K562 (cell line): ENCODE measurements at regions not wholly inside any gene's neighbourhood (a gene's known extent, or its start where the extent isn't known, plus 50 kb on each side); places are given as distances from the start of the nearest gene placed in this dataset.

Experiments used
- ATAC-seq: fragments of 200-7000 bp; cut with Tn5 transposase; 3 replicates; pipeline ENCODE4 v1.9.1; 2020; ENCODE audit warnings: moderate library complexity
- BruUV-seq: library from RNA; stranded (reverse); fragments of 400-500 nt; replicated peaks from 2 replicates; lab custom pipeline; 2021; lab: Mats Ljungman, UMichigan
- CTCF ChIA-PET: fragments of 300-600 bp; formaldehyde crosslinking; extraction: SDS; loops from one replicate; lab custom pipeline; 2021; ENCODE audit warnings: low intra/inter-chr PET ratio; lab: Yijun Ruan, JAX
- POLR2A ChIA-PET: fragments of 300-600, 350-650 bp; sonication (Branson Sonifier 250); formaldehyde crosslinking; extraction: SDS; loops from one replicate; lab custom pipeline; 2021; ENCODE audit warnings: antibody characterized with exemption, inconsistent platforms; lab: Yijun Ruan, JAX
- DNase-seq, 4 experiments: peaks; one replicate each; pipeline versions ENCODE4 v3.0.0 to v3.0.0-alpha.2; 2011 to 2018; ENCODE audit warnings: low spot score in 3 of 4, mixed read lengths in 3 of 4; ENCODE audit errors: extremely low read depth in 1 of 4
- FAIRE-seq: peaks from 2 replicates; lab custom pipeline; 2011; peaks lifted over from hg19 to GRCh38; lab: Jason Lieb, UNC
- H2AFZ ChIP-seq: 2 replicates; pipeline ENCODE4 v1.6.0; 2011; ENCODE audit warnings: low read depth, low read length, control low read depth, inconsistent platforms
- H3K27ac ChIP-seq: fragments of 200-600 bp; 3 replicates; pipeline ENCODE4 v1.8.0; 2011; ENCODE audit warnings: low read depth, mild to moderate bottlenecking, control low read depth, inconsistent platforms, low read length, moderate library complexity, mixed read lengths; ENCODE audit errors: extremely low read depth
- H3K27me3 ChIP-seq, 2 experiments: fragments of 300-600 bp in 1 of 2; 2 replicates in 1 of 2; 3 replicates in 1 of 2; pipeline versions ENCODE4 v1.6.0 to v1.8.0; 2011; ENCODE audit warnings: inconsistent platforms in 2 of 2, low read length in 2 of 2, mild to moderate bottlenecking in 1 of 2, mixed read lengths in 1 of 2, moderate library complexity in 1 of 2; ENCODE audit not compliant: control insufficient read depth in 2 of 2, insufficient read depth in 2 of 2
- H3K36me3 ChIP-seq: fragments of 300-600 bp; 3 replicates; pipeline ENCODE4 v1.8.0; 2011; ENCODE audit warnings: mild to moderate bottlenecking, low read length, inconsistent platforms; ENCODE audit not compliant: control insufficient read depth, insufficient read depth
- H3K4me1 ChIP-seq, 2 experiments: fragments of 200-600 bp in 1 of 2; replicated peaks in 1 of 2; 2 replicates in 1 of 2; 3 replicates in 1 of 2; pipeline versions ENCODE4 v1.5.1 to v1.8.0; 2011; ENCODE audit warnings: inconsistent platforms in 2 of 2, low read length in 2 of 2, mild to moderate bottlenecking in 1 of 2, mixed read lengths in 1 of 2, moderate library complexity in 1 of 2; ENCODE audit not compliant: control insufficient read depth in 2 of 2, insufficient read depth in 2 of 2
- H3K4me2 ChIP-seq: 2 replicates; pipeline ENCODE4 v1.6.1; 2011; ENCODE audit warnings: low read length, control low read depth, inconsistent platforms, mixed read lengths; ENCODE audit not compliant: insufficient read depth
- H3K4me3 ChIP-seq: fragments of 200-600 bp; sonication (generic), shearing (Covaris generic); 2 replicates; pipeline ENCODE4 v1.5.1; 2016; ENCODE audit warnings: control low read depth, inconsistent platforms
- H3K79me2 ChIP-seq: fragments of 200-600 bp; 3 replicates; pipeline ENCODE4 v1.8.0; 2011; ENCODE audit warnings: low read length, inconsistent platforms; ENCODE audit not compliant: control insufficient read depth, insufficient read depth
- H3K9ac ChIP-seq, 2 experiments: 2 replicates each; pipeline versions ENCODE4 v1.6.0 to v1.6.1; 2011; ENCODE audit warnings: low read depth in 2 of 2, low read length in 2 of 2, control low read depth in 1 of 2, inconsistent platforms in 1 of 2, mild to moderate bottlenecking in 1 of 2, mixed read lengths in 1 of 2; ENCODE audit not compliant: insufficient read depth in 1 of 2
- H3K9me1 ChIP-seq: one replicate; pipeline ENCODE4 v1.6.0; 2011; ENCODE audit warnings: inconsistent platforms, mild to moderate bottlenecking, low read length, moderate library complexity; ENCODE audit not compliant: control insufficient read depth, insufficient read depth
- H3K9me3 ChIP-seq: replicated peaks from 2 replicates; pipeline ENCODE4 v1.5.1; 2011; ENCODE audit warnings: low read depth, low read length, inconsistent platforms; ENCODE audit not compliant: control insufficient read depth, insufficient read depth
- H4K20me1 ChIP-seq: replicated peaks from 2 replicates; pipeline ENCODE4 v1.6.1; 2011; ENCODE audit warnings: low read length, inconsistent platforms, mixed read lengths; ENCODE audit not compliant: control insufficient read depth, insufficient read depth
- HMGN3 ChIP-seq: IDR thresholded peaks from 2 replicates; pipeline ENCODE4 v1.6.1; 2011; ENCODE audit warnings: borderline replicate concordance, low read depth, mild to moderate bottlenecking, mixed read lengths, low read length; ENCODE audit not compliant: insufficient read length; ENCODE audit errors: extremely low read depth
- KDM4B ChIP-seq, 2 experiments: fragments of 450-650 bp in 1 of 2; sonication (generic) in 1 of 2; IDR thresholded peaks; 2 replicates each; pipeline ENCODE4 v1.6.1; 2016 to 2017; ENCODE audit warnings: borderline replicate concordance in 2 of 2, antibody characterized with exemption in 1 of 2, low read depth in 1 of 2, mild to moderate bottlenecking in 1 of 2
- PPARD ChIP-seq: fragments of 250-450 bp; sonication (Bioruptor Pico); IDR thresholded peaks from 2 replicates; pipeline ENCODE4 v1.8.0; 2022; ENCODE audit warnings: inconsistent platforms, mild to moderate bottlenecking, moderate library complexity
- PREB ChIP-seq: sonication (generic); formaldehyde crosslinking; IDR thresholded peaks from 2 replicates; pipeline ENCODE4 v1.8.1; 2023; ENCODE audit warnings: mild to moderate bottlenecking, missing genetic modification reagents
- SPI1 ChIP-seq: IDR thresholded peaks from 2 replicates; pipeline ENCODE4 v1.6.1; 2011; ENCODE audit warnings: low read depth, low read length, control low read depth, borderline replicate concordance
- TFAM ChIP-seq: fragments of 250-450 bp; sonication (Bioruptor Pico); conservative IDR thresholded peaks from 2 replicates; pipeline ENCODE4 v1.5.0; 2021; ENCODE audit warnings: mild to moderate bottlenecking, moderate library complexity
- WGBS: fragments of 100-300 bp; shearing (Covaris generic); methylation state at CpG from one replicate; pipeline ENCODE4 v1.1.6; 2016; ENCODE audit warnings: low coverage, mixed read lengths; ENCODE audit not compliant: insufficient coverage; ENCODE audit errors: missing lambda C conversion rate; 5-methylcytosine and 5-hydroxymethylcytosine counted together
- in situ Hi-C: fragments of 300-500 bp; cut with MboI; formaldehyde crosslinking; loops from 4 replicates; pipeline ENCODE4 v1.15.0; 2018; ENCODE audit warnings: inconsistent platforms, mixed read lengths
- intact Hi-C: fragments of 100-400 bp; cut with micrococcal nuclease; formaldehyde crosslinking; loops from 2 replicates; pipeline ENCODE4 v1.14.2; 2022
- TF ChIP-seq, protein P1 (sequence below): sonication (generic); formaldehyde crosslinking; IDR thresholded peaks from 2 replicates; pipeline ENCODE4 v1.8.1; 2022; ENCODE audit warnings: missing genetic modification reagents

DNA sequence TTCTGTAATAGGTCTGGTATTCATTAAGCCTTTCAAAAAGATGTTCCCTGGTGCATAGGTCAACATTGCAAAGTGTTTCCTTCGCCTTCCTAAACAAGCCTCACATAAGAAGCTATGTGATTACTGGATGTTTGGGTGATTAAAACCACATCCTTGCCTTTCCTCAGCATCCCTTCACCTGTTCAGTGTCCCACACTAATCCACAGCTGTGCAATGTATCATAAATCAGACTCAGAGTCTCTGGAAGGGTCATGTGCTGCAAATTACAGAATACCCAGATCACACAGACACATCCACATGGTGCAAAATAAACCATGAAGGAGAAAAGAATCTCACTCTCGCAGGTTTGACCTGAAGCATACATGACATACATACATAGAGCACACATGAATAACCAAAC is 164.7 kb upstream of the NSMCE3 start:
- no peaks in the 10 kb centered on the region for H3K79me2 ChIP-seq
- FAIRE-seq (no peak), DNase-seq (no peak)
- H4K20me1 ChIP-seq: no peaks in the 10 kb centered on the region
- peaks cover 0 to 6% of the 10 kb centered on the region in 2 experiments; a peak in 3 of 5 replicates for H3K27me3 ChIP-seq
- WGBS: 0% methylated on average over 2 of the region's 2 CpGs
- H3K4me1 ChIP-seq: no peaks in the 10 kb centered on the region
- no TSS peak for BruUV-seq
- no peak overlapping the region for H3K4me3 ChIP-seq
- no peak overlapping the region for H3K9ac ChIP-seq
- intact Hi-C loops: no loop called here
- no peak for TF ChIP-seq PREB (CRISPR knock-in tag)
- TF ChIP-seq PPARD: no peak
- no peak for TF ChIP-seq TFAM
- TF ChIP-seq, protein P1, sequence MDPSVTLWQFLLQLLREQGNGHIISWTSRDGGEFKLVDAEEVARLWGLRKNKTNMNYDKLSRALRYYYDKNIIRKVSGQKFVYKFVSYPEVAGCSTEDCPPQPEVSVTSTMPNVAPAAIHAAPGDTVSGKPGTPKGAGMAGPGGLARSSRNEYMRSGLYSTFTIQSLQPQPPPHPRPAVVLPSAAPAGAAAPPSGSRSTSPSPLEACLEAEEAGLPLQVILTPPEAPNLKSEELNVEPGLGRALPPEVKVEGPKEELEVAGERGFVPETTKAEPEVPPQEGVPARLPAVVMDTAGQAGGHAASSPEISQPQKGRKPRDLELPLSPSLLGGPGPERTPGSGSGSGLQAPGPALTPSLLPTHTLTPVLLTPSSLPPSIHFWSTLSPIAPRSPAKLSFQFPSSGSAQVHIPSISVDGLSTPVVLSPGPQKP (CRISPR knock-in tag): no peak
- TF ChIP-seq SPI1: no peak
- no peak for TF ChIP-seq KDM4B (IDR thresholded peaks at IDR 0.05; ENCODE audit: borderline replicate concordance in 2 of 2, low read depth in 1 of 2)
- no peak for TF ChIP-seq HMGN3
- TF ChIP-seq, all 486 proteins: peak for 0
- no peaks in the 10 kb centered on the region for H3K9me3 ChIP-seq
- no peak overlapping the region for H3K4me2 ChIP-seq
- no peaks in the 10 kb centered on the region for H3K9me1 ChIP-seq
- H2AFZ ChIP-seq: no peak overlapping the region
- POLR2A ChIA-PET: interaction anchor here (0.6 kb wide), 1 partner anchor 553 kb away, joined by 3 read pairs; no protein-coding TSS in a partner anchor
- CTCF ChIA-PET: no interaction called here
- H3K36me3 ChIP-seq: no peaks in the 10 kb centered on the region
- in situ Hi-C loops: no loop called here
- H3K27ac ChIP-seq: no peak overlapping the region
- no peak for ATAC-seq
